ENCODE measurements at regions not wholly inside any gene's neighbourhood (a gene's known extent, or its start where the extent isn't known, plus 50 kb on each side); places are given as distances from the start of the nearest gene placed in this dataset.

DNA sequence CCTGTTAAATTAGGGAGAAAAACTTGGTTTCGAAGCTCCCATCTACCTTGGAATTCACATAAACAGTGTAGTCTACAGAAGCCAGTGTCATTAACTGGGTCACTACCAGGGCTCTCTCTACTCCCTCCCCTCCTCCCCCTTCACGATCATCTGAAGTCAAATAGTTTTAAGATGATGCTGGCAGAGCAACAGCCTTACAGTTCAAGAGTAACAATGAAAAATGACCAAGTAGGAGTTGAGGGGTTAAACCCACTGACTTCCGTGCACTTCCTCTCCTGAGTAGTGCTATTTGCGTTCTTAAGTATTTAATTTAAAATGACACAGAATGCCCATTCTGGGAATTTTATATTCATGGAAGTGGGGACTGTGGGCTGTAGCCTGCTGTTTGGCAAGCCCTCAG is 236.9 kb downstream of the SIPA1L2 start:
- Histone ChIP-seq H3K4me3 (no peak overlapping the region), H3K27me3 (no peaks in the 10 kb centered on the region), H3K27ac (no peak overlapping the region), H3K4me1 (peaks cover 0 to 10% (median 0%) of the 10 kb centered on the region in 4 donors), H3K36me3 (peaks cover 0 to 17% (median 0%) of the 10 kb centered on the region in 3 donors), H3K9me3 (no peaks in the 10 kb centered on the region)
- WGBS, 2 donors, result 27 to 32% methylated on average over 4 of the region's 4 CpGs
- no peak for DNase-seq (ENCODE audit: low spot score in 2 of 2)
- TF ChIP-seq CTCF (IDR thresholded peaks at IDR 0.05), result no peak
- TF ChIP-seq POLR2A (IDR thresholded peaks at IDR 0.05), result no peak
- no peak for TF ChIP-seq EP300 (IDR thresholded peaks at IDR 0.05)

GRCh38 chr1:232390590-232390989 is 239.3 kb downstream of the SIPA1L2 start:
- WGBS, 2 donors, result 60 to 64% methylated on average over 3 of the region's 3 CpGs
- H3K4me3 ChIP-seq, result no peak overlapping the region
- H3K27me3 ChIP-seq, result no peaks in the 10 kb centered on the region
- H3K27ac ChIP-seq, result no peak overlapping the region
- DNase-seq (ENCODE audit: low spot score in 2 of 2), result no peak
- H3K9me3 ChIP-seq, result no peaks in the 10 kb centered on the region
- H3K4me1 ChIP-seq, result peaks cover 0 to 10% (median 0%) of the 10 kb centered on the region in 4 donors
- TF ChIP-seq EP300 (IDR thresholded peaks at IDR 0.05), result no peak
- no peak for TF ChIP-seq POLR2A (IDR thresholded peaks at IDR 0.05)
- TF ChIP-seq CTCF (IDR thresholded peaks at IDR 0.05), result no peak
- no peaks in the 10 kb centered on the region for H3K36me3 ChIP-seq

DNA sequence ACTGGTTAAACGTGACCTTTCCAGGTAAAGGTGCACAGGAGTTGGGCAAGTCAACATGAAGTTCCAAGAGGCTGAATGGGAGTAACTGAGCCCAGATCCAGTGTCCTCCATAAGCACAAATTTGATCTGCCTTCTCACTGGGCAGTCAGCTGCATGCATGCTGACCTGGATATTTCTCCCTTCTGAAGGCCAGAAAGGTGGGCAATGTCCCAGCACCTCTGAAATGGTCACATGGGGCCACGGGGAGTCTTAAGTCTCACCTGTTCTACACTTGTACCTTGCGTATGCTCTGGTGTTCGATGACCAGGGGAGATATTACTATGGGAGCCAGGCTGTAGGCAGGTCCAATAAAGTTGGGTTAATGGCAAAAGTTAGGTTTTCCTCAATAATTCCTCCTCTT is 240.2 kb downstream of the SIPA1L2 start:
- no peak for TF ChIP-seq EP300 (IDR thresholded peaks at IDR 0.05)
- TF ChIP-seq POLR2A (IDR thresholded peaks at IDR 0.05), result no peak
- TF ChIP-seq CTCF (IDR thresholded peaks at IDR 0.05), result no peak
- no peaks in the 10 kb centered on the region for H3K27me3 ChIP-seq
- H3K4me1 ChIP-seq, result peaks cover 0 to 10% (median 0%) of the 10 kb centered on the region in 4 donors
- 94 to 97% methylated on average over 4 of the region's 4 CpGs for WGBS, 2 donors
- H3K36me3 ChIP-seq, result no peaks in the 10 kb centered on the region
- DNase-seq (ENCODE audit: low spot score in 2 of 2), result no peak
- H3K9me3 ChIP-seq, result no peaks in the 10 kb centered on the region
- no peak overlapping the region for H3K27ac ChIP-seq
- no peak overlapping the region for H3K4me3 ChIP-seq

GRCh38 chr1:232388363-232388762 is 241.6 kb downstream of the SIPA1L2 start:
- Histone ChIP-seq H3K4me3 (no peak overlapping the region), H3K9me3 (no peaks in the 10 kb centered on the region), H3K36me3 (no peaks in the 10 kb centered on the region), H3K27me3 (no peaks in the 10 kb centered on the region), H3K27ac (no peak overlapping the region), H3K4me1 (peaks cover 0 to 8% (median 0%) of the 10 kb centered on the region in 4 donors)
- WGBS, 2 donors, result 93 to 98% methylated on average over 3 of the region's 3 CpGs
- no peak for DNase-seq (ENCODE audit: low spot score in 2 of 2)
- no peak for TF ChIP-seq EP300 (IDR thresholded peaks at IDR 0.05)
- TF ChIP-seq CTCF (IDR thresholded peaks at IDR 0.05), result no peak
- TF ChIP-seq POLR2A (IDR thresholded peaks at IDR 0.05), result no peak

DNA sequence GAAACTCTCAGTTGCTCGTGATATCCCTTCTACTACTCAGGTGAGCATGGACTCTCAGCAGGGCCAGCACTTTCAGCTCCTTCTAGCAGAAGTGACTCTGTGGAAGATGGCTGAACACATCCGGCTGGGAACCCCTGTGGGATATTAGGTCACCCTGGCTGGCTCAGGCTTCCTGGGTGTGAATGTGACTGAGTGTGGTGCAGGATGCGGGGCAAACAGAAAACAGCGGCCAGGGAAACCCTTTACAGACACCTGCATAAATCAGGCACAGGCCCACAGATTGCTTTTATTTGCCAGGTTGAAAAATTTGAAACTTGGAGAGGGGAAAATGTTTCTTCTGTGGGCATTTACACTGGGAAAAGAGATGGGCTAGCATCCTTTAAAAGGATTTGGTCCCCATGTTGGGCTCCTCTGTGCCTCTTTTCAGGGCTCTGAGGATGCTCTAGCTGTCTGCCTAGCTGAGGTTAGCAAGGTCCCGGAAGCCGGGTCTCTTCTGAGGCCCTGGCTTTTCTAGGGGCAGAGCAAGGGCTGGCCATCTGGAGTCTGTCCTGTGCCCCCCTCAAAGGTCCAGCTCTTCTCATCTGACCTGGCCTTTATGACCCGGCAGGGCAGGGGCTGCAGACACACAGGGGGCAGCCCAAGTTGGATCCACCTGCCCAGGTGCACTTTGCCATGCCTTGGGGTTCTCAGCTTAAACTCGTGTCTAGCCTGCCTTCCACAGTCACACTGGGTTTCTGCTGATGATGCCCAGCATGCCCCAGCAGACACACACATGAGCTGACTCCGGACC is 243.0 kb downstream of the SIPA1L2 start:
- no peak for DNase-seq (ENCODE audit: low spot score in 2 of 2)
- no peaks in the 10 kb centered on the region for H3K27me3 ChIP-seq
- H3K27ac ChIP-seq, result no peak overlapping the region
- 89 to 95% methylated on average over 9 of the region's 9 CpGs for WGBS, 2 donors
- H3K4me1 ChIP-seq, result no peaks in the 10 kb centered on the region
- no peak overlapping the region for H3K4me3 ChIP-seq
- no peak for TF ChIP-seq CTCF (IDR thresholded peaks at IDR 0.05)
- TF ChIP-seq POLR2A (IDR thresholded peaks at IDR 0.05), result no peak
- no peak for TF ChIP-seq EP300 (IDR thresholded peaks at IDR 0.05)
- no peaks in the 10 kb centered on the region for H3K9me3 ChIP-seq
- no peaks in the 10 kb centered on the region for H3K36me3 ChIP-seq
